HT1080 (cell line): ENCODE measurements at regions not wholly inside any gene's neighbourhood (a gene's known extent, or its start where the extent isn't known, plus 50 kb on each side); places are given as distances from the start of the nearest gene placed in this dataset.
"Not testable (repeated sequence)": the region's sequence is repeated elsewhere in the genome, so short reads cannot be mapped to it uniquely, and the experiment has no call there.

Experiments used
- DNase-seq: peaks from one replicate; pipeline ENCODE4 v3.0.0-alpha.2; 2015; ENCODE audit warnings: low read depth

GRCh38 chr12:107826276-107826675 lies 51.8 kb downstream of the ASCL4 start:
- no peak for DNase-seq

DNA sequence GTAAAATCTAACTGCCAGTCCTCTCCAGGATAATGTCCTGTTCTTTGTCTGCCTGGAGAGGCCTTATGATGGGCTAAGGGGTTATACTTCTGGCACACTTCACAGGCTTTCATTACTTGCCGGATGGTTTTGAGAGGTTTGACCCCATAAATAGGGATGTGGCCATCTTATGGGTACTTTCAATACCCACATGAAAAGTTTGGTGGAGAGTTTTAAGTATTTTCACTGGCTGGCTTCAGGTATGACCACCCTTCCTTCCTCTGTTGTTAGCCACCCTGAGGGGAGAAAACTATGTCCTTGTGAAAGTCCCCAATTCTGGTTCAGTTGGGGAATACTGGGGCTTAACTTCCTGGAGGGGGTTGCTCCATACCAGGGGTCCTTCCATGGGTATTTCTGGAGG lies 54.8 kb downstream of the ASCL4 start:
- DNase-seq, result no peak

DNA sequence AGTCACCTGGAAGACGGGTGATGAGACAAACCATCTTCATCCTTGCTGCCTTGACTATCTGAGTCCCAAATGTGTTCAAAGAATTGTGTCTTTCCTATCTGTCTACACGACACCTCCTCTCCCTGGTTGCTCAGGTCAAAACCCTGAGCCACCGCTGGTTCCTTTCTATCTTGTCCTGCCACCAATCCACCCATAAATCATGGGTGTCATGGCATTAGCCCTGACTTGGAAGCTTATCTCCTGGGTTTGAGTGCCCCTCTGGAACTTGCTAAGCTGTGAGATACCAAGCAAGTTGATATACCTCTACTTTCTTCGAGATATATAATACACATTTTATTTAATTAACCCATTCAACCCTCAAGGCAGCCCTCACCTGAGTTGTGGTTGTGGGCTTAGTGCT lies 57.9 kb downstream of the ASCL4 start:
- no peak for DNase-seq

DNA sequence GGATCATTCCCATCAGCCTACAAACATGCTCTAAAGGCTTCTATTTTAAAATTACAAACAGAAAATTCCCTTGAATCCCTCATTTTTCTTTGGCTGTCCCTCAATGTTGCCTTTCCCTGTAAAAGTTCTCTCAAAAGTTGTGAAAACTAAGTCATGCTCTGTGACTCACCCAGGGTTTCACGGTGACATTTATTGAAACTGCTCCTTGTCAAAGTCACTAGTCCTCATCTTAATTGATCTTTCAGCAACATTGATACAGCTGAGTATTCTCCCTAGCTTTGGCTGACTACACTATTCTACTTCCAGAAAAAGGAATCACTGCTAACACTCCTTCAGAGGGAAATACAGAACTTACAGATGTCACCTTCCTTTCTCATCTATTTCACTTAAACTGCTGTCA lies 65.7 kb downstream of the ASCL4 start:
- no peak for DNase-seq

DNA sequence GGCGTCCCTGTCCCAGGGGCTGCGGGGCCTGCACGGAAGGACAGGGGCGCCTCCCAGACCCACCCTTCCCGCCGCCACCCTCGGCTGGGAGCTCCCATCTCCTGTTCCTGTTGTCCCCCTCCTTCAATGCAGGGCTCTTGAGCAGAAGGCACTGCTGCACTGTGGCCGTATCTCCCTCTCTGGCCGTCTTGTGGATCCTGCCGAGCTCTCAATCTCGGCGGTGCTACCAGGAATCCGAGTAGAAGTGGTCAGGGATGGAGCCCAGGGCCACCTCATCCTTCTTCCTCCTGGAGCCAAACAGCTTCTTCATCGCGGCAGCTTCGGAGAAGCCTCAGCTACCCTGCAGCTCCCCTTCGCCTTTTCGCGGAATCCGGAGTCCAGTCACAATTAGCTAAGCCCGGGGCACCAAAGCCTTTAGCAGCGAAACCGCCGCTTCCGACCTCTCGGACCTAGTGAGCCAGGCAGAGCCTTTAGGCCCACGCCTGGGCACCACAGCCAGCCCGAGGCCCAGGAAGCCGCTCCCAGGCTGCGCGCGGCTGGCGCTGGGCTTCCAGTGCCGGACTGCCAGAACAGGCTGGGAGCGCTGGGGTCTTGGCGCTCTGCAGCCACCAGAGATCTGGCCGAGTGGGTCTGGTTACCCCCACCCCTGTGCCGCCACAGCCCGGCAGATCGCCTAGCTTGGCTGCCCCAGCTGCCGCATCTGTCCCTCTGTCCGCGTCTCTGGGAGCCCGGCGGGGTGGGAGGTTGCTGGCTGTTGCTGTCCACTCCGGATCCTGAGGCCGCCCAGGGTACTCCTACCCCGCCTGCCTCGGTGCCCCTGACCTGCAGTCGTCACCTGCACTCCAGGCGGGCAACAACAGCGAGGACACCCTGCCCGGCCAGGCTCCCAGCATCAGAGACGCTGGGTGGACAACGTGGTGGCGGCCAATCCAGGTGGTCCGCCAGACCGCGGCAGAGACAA lies 69.1 kb downstream of the ASCL4 start:
- no peak for DNase-seq

GRCh38 chr12:107844312-107844921 lies 69.9 kb downstream of the ASCL4 start:
- DNase-seq, result no peak

DNA sequence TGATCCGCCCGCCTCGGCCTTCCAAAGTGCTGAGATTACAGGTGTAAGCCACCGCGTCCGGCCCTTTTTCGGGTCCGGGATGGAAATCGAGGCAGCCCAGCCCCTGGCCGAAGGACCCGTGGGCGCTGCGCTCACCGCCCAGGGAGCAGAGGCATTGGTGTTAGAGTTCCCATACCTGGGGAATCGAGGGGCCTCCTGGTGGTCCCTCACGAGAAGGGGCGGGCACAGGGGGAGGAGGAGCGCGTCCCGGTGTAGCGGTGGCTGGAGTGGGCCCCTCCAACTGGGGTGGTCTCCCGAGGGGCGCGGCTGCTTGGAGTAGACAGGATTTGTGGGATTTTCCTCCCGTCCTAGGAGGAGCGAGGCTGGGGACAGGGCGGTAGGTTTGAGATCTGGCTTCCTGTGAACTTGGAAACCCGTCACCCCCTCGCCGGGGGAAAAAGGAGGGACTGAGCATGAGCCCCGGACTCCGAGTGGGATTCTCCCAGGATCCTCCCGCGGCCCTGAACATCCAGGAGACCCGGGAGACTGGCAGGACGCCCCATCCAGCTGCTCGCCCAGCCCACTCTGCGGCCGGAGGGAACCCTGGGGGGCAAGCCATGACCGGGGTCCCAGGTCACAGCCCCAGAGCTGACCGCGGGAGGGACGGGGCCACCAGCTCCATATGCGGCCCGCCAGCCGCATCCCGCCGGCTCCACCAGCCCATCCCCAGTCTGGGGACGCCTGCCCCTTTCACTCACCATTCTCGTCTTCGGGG lies 70.9 kb downstream of the ASCL4 start:
- no peak for DNase-seq

DNA sequence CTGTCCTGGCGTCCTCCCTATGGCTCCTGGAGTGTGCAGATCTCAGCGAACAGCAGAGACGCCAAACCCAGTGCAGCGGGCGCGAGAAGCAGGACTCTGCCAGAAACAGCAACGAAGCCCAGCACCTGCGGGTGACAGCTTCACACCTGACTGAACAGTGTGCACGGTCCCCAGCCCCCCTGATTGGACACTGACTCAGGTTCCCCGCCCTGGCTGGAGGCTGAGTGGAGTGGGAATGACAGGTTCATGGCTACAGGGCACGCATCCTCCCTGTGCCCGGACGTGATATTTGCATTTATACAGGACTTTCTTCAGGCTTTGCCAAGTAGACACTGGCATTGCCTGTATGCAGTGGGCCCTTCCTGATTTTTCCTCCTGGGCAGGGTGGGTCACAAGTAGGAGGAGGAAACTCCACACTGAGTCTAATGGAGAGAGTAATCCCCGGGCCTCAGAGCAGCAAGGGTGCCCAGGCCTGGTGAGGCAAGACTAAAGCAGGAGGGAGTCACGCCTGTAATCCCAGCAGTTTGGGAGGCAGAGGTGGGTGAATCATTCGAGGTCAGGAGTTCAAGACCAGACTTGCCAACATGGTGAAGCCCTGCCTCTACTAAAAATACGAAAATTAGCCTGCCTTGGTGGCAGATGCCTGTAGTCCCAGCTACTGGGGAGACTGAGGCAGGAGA lies 71.6 kb downstream of the ASCL4 start:
- peak; percentile 4 for DNase-seq

- no peak for DNase-seq
Measured at GRCh38 chr12:107847430-107847829, 72.9 kb downstream of the ASCL4 start.

DNA sequence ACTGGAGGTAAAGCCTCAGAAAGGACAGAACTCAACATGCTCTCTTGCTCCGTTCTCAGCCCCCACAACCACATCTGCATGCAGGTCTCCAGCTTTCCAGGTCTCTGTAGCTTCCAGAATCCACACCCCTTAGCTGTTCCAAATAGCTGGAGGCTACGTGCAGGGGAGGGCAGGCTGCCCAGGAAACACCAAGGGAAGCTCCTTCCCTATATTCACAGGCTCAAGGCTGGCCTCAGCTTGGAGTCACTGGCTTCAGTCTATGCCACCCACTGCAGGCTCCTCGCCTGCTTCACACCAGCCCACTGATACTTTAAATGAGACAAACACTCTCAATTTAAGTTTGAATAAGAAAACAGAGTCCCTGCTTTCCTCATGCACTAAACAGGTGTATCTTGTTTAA lies 73.3 kb downstream of the ASCL4 start:
- no peak for DNase-seq

DNA sequence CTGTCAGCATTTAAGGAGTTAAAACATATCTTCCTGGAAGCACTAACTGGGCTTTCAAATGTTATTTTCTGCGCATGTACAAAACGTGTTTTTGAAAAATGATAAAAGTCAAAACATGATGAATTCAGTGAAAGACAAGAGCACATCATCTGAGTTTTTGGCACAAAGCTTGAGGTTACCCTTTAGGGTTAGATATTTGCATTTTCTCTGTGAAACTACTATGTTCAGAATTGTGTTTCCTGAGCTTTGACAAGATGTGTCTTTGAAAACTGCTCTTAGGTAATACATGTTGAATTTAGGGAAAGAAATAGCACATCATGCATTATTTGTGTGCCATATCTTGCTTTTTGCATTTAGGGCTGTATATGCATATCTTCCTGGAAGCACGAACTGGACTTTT lies 79.0 kb downstream of the ASCL4 start:
- no peak for DNase-seq

- DNase-seq, result no peak
Measured at GRCh38 chr12:107855471-107855870, 81.0 kb downstream of the ASCL4 start.

DNA sequence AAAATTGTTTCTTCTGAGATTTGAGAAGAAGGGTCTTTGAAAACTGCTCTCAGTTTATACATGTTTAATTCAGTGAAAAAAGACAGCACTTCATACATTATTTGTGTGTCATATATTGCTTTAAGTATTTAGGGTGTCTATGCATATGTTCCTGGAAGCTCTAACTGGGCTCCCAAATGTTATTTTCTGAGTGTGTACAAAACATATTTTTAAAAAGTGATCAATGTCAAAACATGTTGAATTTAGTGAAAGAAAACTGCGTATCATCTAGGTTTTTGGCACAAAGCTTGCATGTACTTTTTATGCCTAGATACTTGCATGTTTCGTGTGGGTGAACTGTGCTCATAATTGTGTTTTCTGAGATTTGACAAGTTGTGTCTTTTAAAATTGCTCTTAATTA lies 81.6 kb downstream of the ASCL4 start:
- no peak for DNase-seq

GRCh38 chr12:107857191-107857590 lies 82.7 kb downstream of the ASCL4 start:
- DNase-seq, result no peak

- DNase-seq, result no peak
Measured at GRCh38 chr12:107859367-107859766, 84.9 kb downstream of the ASCL4 start.

DNA sequence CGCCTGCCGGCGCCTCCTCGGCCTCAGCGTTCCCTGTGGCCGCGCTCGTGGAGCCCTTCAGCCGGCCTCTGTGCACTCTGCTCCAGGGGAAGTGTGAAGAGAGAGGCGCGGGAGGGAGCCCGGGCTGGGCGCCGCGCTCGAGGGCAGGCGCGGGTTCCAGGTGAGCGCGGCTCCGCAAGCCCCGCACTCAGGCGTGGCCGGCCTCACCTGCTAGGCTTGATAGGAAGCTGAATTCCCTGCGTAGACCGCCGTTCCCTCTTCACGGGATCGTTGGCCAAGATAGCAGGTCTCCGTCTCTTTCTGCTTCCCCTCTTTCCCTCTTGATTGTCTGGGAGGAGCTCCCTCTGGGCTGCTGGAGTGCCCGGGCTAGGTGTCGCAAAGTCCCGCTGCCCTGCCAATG lies 89.7 kb downstream of the ASCL4 start:
- DNase-seq, result no peak

- not testable (repeated sequence) for DNase-seq
Measured at GRCh38 chr12:107864727-107865126, 90.2 kb downstream of the ASCL4 start.

- no peak for DNase-seq
Measured at GRCh38 chr12:107873223-107873622, 98.7 kb downstream of the ASCL4 start.

- DNase-seq, result no peak
Measured at GRCh38 chr12:107875786-107876185, 101.3 kb downstream of the ASCL4 start.

- peak; percentile 48 for DNase-seq
Measured at GRCh38 chr12:107884769-107885694, 110.5 kb downstream of the ASCL4 start.
